AG08396 (cell line): ENCODE measurements at regions not wholly inside any gene's neighbourhood (a gene's known extent, or its start where the extent isn't known, plus 50 kb on each side); places are given as distances from the start of the nearest gene placed in this dataset.
"Not testable (repeated sequence)": the region's sequence is repeated elsewhere in the genome, so short reads cannot be mapped to it uniquely, and the experiment has no call there.

Experiments used
- DNase-seq: peaks from one replicate; pipeline ENCODE4 v3.0.0; 2012; ENCODE audit warnings: low spot score, mixed read lengths

- no peak for DNase-seq
Measured at GRCh38 chr3:77707281-77707680, 667.4 kb downstream of the ROBO2 start.

- no peak for DNase-seq
Measured at GRCh38 chr3:77709155-77709554, 669.3 kb downstream of the ROBO2 start.

DNA sequence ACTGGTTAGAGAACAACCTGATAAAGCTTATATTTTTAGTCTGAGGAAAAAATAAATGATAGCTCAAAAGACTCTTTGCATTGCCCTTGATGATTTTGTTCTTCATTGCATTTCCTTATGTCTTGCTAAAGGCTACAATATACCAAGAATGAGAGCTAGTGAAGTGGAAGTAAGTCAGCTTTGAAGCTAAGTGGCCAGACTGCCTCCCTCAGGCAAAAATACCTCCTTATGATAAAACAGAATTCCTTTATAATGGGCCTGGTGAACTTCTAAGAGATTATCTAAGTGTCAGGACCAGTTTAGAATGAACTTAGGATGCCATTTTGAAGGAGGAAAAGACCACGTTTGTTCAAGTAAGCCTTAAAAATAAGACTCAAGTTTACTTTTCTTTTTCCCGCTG, 678.4 kb downstream of the ROBO2 start:
- DNase-seq, result no peak

DNA sequence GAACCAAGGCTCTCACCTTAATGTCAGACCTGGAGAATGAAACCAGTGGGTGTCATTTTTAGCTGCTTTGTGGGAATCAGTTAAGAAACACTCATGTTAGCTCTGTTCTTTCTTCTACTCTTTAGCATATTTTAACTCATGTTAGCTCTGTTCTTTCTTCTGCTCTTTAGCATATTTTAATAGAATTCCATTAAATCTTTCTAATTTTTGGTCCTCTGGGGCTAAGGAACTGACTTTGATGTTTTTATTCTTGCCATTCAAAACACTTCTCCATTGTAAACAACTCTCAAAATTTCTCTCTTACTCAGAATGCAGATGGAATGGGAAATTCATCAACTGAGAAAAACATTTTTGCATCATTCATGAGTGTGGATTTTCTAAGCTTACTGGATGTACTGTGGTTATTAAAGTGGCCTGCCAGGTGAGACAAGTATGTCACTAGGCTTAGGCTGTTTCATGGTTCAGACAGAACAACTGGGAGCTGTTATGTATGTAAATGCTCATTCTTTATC, 680.6 kb downstream of the ROBO2 start:
- no peak for DNase-seq

- DNase-seq, result no peak
Measured at GRCh38 chr3:77726517-77726916, 686.6 kb downstream of the ROBO2 start.

DNA sequence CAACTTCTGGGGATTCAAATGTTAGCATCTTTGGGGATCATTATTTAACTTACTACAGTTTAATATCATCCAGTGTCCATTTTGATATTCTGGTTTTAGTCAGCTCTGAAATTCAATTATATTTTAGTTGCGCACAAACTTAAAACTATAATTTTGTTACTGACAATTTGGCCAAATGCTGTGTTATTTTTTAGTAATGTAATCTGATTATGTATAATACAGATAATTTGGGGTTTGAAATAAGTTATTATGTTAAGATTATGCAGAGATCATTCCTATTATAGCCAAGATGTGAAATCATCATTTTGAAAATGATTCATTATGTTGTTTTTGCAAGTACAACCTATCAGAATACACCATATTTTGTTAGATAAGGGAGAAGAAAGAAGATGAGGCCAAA, 706.1 kb downstream of the ROBO2 start:
- no peak for DNase-seq

- DNase-seq, result no peak
Measured at GRCh38 chr3:77746892-77747291, 707.0 kb downstream of the ROBO2 start.

- DNase-seq, result not testable (repeated sequence)
Measured at GRCh38 chr3:77756397-77756975, 716.6 kb downstream of the ROBO2 start.

DNA sequence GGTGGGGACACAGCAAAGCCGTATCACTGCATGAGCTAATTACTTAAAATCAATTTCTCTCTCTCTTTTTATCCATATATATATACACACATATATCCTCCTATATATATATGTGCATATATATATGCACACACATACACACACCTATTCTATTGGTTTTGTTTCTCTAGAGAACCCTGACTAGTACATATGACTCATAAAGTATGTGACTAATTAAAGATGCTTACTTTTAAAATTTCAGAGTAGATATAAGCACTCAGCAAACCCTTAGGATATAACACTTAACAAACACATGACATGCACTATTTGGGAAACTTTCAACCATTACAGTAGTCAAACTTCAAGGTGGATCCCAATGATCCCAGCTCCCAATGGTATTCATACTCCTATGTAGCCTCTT, 732.6 kb downstream of the ROBO2 start:
- no peak for DNase-seq

DNA sequence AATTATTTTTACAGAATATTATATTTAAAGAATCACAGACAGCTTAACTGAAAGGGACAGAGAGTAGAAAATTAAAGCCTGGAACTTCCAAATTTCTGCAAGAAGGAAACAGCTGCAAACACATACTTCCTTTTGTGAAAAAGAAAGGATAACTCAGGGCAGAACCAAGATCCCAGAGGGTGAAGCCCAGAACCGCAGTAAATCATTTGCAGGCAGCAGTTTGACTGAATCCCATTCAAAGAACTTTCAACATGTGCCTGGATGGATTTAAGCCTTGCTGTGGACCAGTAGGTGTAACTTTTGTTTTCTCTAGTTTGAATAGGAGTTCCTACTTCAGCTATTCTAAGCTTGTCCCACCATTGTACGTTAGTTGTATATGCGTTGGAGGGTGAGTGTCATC, 733.2 kb downstream of the ROBO2 start:
- no peak for DNase-seq

DNA sequence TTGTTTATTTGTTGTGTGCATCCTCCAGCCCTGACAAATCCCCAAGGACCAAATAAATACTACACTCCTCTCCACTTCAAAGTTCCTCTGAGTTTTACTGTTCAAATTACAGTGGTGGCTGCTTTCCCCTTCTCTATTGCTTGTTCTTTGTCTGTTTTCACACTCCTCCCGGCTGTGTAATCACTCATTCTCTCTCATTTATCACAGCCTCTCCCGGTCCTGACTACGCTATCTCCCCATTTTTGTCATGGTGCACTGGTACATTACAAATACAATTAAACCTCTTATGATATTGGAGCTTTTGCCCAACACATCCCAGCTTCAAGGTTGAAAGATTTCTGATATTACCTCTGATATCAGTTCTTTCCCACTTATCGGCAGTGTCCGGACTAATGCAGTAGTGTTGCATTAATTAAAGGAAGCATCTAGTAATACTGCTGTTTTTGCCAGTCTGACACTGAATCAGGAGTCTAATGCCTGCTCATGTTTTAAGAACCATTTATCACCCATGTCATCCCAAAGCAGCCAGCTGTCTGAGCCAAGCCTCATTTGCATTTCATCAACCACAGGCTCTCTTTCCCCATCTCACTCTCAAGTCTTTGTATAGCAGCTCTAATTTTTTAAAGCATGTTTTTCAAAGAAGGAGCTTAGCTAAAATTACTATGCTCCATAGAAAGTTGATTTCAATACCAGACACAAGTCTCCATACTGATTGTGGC, 740.5 kb downstream of the ROBO2 start:
- DNase-seq, result no peak

- DNase-seq, result no peak
Measured at GRCh38 chr3:77786216-77786615, 746.3 kb downstream of the ROBO2 start.

- DNase-seq, result no peak
Measured at GRCh38 chr3:77795013-77795412, 755.1 kb downstream of the ROBO2 start.

- no peak for DNase-seq
Measured at GRCh38 chr3:77799278-77799677, 759.4 kb downstream of the ROBO2 start.

GRCh38 chr3:77800893-77801292, 761.0 kb downstream of the ROBO2 start:
- DNase-seq, result no peak

- no peak for DNase-seq
Measured at GRCh38 chr3:77807312-77807711, 767.4 kb downstream of the ROBO2 start.

GRCh38 chr3:77814845-77815244, 774.9 kb downstream of the ROBO2 start:
- no peak for DNase-seq

GRCh38 chr3:77815467-77815866, 775.6 kb downstream of the ROBO2 start:
- DNase-seq, result no peak

DNA sequence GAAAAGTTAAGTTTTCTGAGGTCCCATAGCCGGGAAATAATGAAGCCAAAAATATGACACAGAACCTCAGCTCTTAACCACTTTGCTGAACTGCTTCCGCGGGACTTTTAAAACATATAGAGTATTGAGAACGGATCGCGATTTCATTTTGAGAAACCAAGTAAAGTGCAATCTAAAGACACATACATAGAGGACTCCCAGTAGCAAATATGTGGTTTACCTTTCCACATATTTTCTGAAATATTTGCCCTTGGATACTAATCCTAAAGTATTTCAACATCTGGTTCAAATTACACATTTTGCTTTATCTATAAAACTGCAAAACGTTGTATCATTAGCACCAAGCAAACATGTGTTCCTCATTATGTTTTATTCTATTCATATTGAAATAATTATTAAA, 776.5 kb downstream of the ROBO2 start:
- DNase-seq, result no peak

DNA sequence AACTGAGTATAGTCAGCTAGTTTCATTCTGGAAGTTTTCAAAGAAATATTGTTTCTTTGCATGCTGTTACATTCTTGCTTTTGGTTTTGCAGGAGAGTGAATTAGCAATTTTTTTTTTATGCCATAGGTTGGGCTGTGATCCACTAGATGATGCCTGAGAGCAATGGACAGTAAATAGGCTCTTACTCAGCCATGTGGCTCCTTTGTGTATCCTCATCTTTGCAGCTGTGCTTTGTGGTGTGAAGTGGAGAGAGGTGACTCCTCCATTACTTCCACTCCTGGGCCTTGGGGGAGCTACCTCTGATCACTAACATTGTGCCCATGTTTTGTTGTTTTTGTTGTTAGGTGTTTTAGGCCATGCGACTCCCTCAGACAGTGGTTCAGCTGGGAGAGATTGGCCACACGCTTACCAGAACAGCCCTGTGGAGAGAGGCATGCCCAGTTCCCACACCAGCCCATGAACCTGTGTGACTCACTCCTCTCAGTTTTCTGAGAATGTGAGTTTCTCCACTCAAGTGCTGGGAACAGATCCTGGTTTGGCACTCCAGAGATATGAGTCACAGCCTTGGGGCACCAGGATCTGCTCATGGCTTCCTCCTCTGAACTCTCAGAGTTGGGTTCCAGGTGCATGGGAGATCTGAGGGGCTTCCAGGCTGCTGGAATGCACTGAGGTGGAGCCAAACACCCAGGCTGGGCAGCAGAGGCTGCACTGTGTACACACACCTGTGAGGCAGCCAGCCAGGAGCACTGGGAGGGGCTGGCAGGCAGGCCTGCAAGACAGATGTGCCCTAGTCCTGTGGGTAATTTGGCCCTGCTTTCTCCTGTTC, 785.3 kb downstream of the ROBO2 start:
- DNase-seq, result peak; percentile 59

DNA sequence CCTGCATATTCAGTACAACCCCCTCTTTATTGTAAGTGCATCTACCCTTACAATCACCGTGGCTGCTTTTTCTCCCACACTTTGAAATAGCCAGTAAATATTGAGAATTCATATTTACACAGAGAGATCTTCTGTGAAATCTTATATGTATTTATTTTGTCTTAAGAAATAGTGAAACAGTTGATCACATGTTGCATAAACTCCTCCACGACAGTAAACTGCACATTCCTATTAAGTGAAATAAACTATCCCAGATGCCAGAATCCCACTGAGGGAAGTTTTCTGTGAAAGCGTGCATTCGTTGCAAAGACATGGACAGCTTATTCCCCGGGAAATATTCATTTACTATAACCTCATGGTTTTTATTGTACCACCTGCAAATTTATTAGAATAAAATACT, 796.0 kb downstream of the ROBO2 start:
- DNase-seq, result no peak

- no peak for DNase-seq
Measured at GRCh38 chr3:77837456-77838025, 797.6 kb downstream of the ROBO2 start.

- no peak for DNase-seq
Measured at GRCh38 chr3:77859156-77859555, 819.3 kb downstream of the ROBO2 start.
